ENCODE measurements at regions not wholly inside any gene's neighbourhood (a gene's known extent, or its start where the extent isn't known, plus 50 kb on each side); places are given as distances from the start of the nearest gene placed in this dataset.

DNA sequence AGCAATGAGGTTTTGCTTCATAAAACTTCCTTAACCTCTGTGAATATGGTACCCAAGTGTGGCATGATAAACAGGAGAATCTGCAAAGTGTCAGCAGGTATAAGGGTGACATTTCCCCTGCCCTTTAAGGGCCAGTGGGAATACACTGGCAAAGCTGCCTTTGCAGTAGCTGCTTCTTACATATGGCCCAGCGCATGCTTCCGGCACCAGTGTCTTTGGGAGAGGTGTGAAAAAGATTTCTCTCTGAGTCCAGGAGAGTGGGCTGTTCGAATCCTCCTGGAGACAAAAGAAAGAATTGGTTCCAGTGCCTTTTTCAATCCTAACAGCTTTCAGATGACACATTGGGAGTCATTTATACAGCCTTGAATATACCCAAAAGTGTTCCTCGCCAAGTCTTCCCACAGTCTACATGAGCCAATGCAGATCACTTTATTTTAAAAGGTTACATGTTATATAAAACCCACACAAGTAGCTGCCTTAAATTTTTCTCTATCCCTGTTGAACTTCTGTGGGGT, 437.7 kb downstream of the PRKD1 start:
- Histone ChIP-seq H3K27me3 (ENCODE audit: insufficient read depth, low read depth) (no peaks in the 10 kb centered on the region), H3K36me3 (ENCODE audit: insufficient read depth) (no peaks in the 10 kb centered on the region), H3K27ac (no peak overlapping the region), H2AFZ (ENCODE audit: low read depth) (no peak overlapping the region), H4K20me1 (ENCODE audit: insufficient read depth) (no peaks in the 10 kb centered on the region), H3K4me1 (ENCODE audit: low read depth, poor library complexity, severe bottlenecking) (no peaks in the 10 kb centered on the region), H3K4me3 (IDR thresholded peaks at IDR 0.05; ENCODE audit: insufficient read depth, low read depth, low read length) (no peak overlapping the region), H3K9ac (no peak overlapping the region), H3K79me2 (ENCODE audit: insufficient read depth, low read depth) (no peaks in the 10 kb centered on the region), H3K4me2 (no peak overlapping the region)
- TF ChIP-seq, protein P1, sequence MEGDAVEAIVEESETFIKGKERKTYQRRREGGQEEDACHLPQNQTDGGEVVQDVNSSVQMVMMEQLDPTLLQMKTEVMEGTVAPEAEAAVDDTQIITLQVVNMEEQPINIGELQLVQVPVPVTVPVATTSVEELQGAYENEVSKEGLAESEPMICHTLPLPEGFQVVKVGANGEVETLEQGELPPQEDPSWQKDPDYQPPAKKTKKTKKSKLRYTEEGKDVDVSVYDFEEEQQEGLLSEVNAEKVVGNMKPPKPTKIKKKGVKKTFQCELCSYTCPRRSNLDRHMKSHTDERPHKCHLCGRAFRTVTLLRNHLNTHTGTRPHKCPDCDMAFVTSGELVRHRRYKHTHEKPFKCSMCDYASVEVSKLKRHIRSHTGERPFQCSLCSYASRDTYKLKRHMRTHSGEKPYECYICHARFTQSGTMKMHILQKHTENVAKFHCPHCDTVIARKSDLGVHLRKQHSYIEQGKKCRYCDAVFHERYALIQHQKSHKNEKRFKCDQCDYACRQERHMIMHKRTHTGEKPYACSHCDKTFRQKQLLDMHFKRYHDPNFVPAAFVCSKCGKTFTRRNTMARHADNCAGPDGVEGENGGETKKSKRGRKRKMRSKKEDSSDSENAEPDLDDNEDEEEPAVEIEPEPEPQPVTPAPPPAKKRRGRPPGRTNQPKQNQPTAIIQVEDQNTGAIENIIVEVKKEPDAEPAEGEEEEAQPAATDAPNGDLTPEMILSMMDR (conservative IDR thresholded peaks at IDR 0.05; ENCODE audit: low read depth, low read length): no peak

DNA sequence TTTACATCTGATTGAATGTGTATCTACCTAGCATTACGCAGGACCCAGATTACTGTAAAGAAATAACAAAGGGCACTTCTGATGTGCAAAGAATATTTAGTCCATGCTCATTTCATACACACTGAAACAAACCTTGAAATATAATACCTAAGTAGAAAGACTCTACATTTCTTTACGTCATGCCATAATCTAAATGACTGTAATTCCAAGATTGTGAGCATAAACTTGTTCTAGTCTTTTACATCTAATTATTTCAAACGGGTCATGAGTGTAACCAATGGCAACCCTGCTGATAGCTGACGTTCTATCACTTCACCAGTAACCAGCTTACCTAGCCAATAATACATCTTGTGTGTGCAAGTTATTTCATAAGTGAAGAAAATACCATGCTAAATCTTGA, 433.8 kb downstream of the PRKD1 start:
- Histone ChIP-seq H3K36me3 (ENCODE audit: insufficient read depth) (no peaks in the 10 kb centered on the region), H3K4me3 (IDR thresholded peaks at IDR 0.05; ENCODE audit: insufficient read depth, low read depth, low read length) (no peak overlapping the region), H3K9ac (no peak overlapping the region), H4K20me1 (ENCODE audit: insufficient read depth) (no peaks in the 10 kb centered on the region), H3K4me2 (no peak overlapping the region), H2AFZ (ENCODE audit: low read depth) (no peak overlapping the region), H3K4me1 (ENCODE audit: low read depth, poor library complexity, severe bottlenecking) (no peaks in the 10 kb centered on the region), H3K27me3 (ENCODE audit: insufficient read depth, low read depth) (no peaks in the 10 kb centered on the region), H3K27ac (no peak overlapping the region), H3K79me2 (ENCODE audit: insufficient read depth, low read depth) (no peaks in the 10 kb centered on the region)
- TF ChIP-seq, protein P1 (conservative IDR thresholded peaks at IDR 0.05; ENCODE audit: low read depth, low read length): no peak

DNA sequence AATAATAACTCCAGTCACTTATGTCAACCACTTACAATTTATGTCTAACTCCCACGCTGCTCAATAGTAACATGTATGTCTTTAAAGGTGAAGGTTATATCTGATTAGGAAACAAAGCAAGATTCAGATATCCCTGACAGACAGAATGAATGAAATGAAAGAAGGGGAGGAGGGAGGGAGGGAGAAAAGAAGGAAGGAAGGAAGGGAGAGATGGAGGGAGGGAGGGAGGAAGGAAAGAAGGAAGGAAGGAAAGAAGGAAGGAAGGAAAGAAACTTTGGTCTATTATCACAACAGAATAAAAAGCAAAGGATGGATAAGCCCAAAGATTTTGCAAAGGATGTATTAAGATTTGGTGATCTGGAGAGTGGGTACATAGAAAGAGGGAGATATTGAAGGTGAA, 433.3 kb downstream of the PRKD1 start:
- Histone ChIP-seq H2AFZ (ENCODE audit: low read depth) (no peak overlapping the region), H3K4me3 (IDR thresholded peaks at IDR 0.05; ENCODE audit: insufficient read depth, low read depth, low read length) (no peak overlapping the region), H3K9ac (no peak overlapping the region), H3K4me2 (no peak overlapping the region), H3K27me3 (ENCODE audit: insufficient read depth, low read depth) (no peaks in the 10 kb centered on the region), H3K79me2 (ENCODE audit: insufficient read depth, low read depth) (no peaks in the 10 kb centered on the region), H3K4me1 (ENCODE audit: low read depth, poor library complexity, severe bottlenecking) (no peaks in the 10 kb centered on the region), H4K20me1 (ENCODE audit: insufficient read depth) (no peaks in the 10 kb centered on the region), H3K36me3 (ENCODE audit: insufficient read depth) (no peaks in the 10 kb centered on the region), H3K27ac (no peak overlapping the region)
- TF ChIP-seq, protein P1 (conservative IDR thresholded peaks at IDR 0.05; ENCODE audit: low read depth, low read length): no peak

DNA sequence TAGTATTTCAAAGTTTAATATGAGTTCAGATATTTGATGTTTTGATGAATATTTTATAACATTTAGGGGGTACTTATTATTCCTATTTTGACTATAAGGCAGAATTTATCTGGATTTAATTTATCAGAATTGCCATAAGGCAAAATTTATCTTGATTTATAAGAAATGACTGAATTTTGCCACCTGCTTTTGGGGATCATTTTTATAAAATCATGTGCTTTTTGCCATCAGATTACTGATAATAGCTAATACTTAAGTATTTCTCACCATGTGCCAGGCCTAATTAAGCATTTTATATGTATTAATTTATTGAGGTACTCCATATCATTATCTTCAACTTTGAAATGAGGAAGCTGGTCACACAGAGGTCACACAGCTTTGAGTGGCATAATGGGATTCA, 423.7 kb downstream of the PRKD1 start:
- no peaks in the 10 kb centered on the region for H4K20me1 ChIP-seq (ENCODE audit: insufficient read depth)
- no peak overlapping the region for H3K4me2 ChIP-seq
- no peaks in the 10 kb centered on the region for H3K4me1 ChIP-seq (ENCODE audit: low read depth, poor library complexity, severe bottlenecking)
- H2AFZ ChIP-seq (ENCODE audit: low read depth): no peak overlapping the region
- no peak overlapping the region for H3K9ac ChIP-seq
- TF ChIP-seq, protein P1 (conservative IDR thresholded peaks at IDR 0.05; ENCODE audit: low read depth, low read length): no peak
- H3K27ac ChIP-seq: no peak overlapping the region
- H3K4me3 ChIP-seq (IDR thresholded peaks at IDR 0.05; ENCODE audit: insufficient read depth, low read depth, low read length): no peak overlapping the region
- H3K27me3 ChIP-seq (ENCODE audit: insufficient read depth, low read depth): no peaks in the 10 kb centered on the region
- no peaks in the 10 kb centered on the region for H3K79me2 ChIP-seq (ENCODE audit: insufficient read depth, low read depth)
- H3K36me3 ChIP-seq (ENCODE audit: insufficient read depth): no peaks in the 10 kb centered on the region

Data from KMS-11 (cell line).